Loucy (cell line): ENCODE measurements at regions not wholly inside any gene's neighbourhood (a gene's known extent, or its start where the extent isn't known, plus 50 kb on each side); places are given as distances from the start of the nearest gene placed in this dataset.

Experiments
- EZH2phosphoT487 ChIP-seq: fragments of 200-600 bp; IDR thresholded peaks from 2 replicates; pipeline ENCODE4 v1.6.1; 2018; ENCODE audit warnings: antibody characterized with exemption, mild to moderate bottlenecking, moderate library complexity, borderline replicate concordance
- TF ChIP-seq, protein P1 (sequence below): fragments of 200-600 bp; sonication (generic); conservative IDR thresholded peaks from 2 replicates; pipeline ENCODE4 v1.5.1; 2014; ENCODE audit warnings: mild to moderate bottlenecking, antibody characterized with exemption, low read length

DNA sequence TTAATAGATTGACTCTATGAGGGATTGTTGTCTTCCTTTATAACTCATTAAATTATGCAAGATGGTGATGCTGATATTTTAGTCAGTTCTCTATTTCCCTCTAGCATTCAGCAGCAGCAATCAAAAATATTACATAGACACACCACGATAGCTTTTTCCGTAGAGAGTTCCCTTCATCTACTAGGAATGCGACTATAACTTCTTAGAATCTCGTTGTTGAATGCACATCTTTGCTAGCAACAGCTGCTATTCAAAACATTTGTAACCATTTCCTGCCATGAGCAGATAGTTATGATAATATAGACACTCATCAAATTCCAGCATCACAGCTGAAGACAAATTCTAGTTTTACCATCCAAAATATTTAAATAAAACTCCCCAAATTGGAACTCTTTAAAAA lies 147.4 kb upstream of the FGF13 start:
- TF ChIP-seq, protein P1, sequence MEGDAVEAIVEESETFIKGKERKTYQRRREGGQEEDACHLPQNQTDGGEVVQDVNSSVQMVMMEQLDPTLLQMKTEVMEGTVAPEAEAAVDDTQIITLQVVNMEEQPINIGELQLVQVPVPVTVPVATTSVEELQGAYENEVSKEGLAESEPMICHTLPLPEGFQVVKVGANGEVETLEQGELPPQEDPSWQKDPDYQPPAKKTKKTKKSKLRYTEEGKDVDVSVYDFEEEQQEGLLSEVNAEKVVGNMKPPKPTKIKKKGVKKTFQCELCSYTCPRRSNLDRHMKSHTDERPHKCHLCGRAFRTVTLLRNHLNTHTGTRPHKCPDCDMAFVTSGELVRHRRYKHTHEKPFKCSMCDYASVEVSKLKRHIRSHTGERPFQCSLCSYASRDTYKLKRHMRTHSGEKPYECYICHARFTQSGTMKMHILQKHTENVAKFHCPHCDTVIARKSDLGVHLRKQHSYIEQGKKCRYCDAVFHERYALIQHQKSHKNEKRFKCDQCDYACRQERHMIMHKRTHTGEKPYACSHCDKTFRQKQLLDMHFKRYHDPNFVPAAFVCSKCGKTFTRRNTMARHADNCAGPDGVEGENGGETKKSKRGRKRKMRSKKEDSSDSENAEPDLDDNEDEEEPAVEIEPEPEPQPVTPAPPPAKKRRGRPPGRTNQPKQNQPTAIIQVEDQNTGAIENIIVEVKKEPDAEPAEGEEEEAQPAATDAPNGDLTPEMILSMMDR = no peak
- no peak for TF ChIP-seq EZH2phosphoT487
